GM20000 (cell line): ENCODE measurements at regions not wholly inside any gene's neighbourhood (a gene's known extent, or its start where the extent isn't known, plus 50 kb on each side); places are given as distances from the start of the nearest gene placed in this dataset.

ENCODE experiments used
- DNase-seq: peaks from one replicate; pipeline ENCODE4 v3.0.0; 2012; ENCODE audit warnings: low spot score
- TF ChIP-seq, protein P1 (sequence below): IDR thresholded peaks from 2 replicates; pipeline ENCODE4 v1.5.1; 2012; ENCODE audit warnings: mild to moderate bottlenecking, control low read depth; ENCODE audit errors: extremely low read depth, missing control alignments

DNA sequence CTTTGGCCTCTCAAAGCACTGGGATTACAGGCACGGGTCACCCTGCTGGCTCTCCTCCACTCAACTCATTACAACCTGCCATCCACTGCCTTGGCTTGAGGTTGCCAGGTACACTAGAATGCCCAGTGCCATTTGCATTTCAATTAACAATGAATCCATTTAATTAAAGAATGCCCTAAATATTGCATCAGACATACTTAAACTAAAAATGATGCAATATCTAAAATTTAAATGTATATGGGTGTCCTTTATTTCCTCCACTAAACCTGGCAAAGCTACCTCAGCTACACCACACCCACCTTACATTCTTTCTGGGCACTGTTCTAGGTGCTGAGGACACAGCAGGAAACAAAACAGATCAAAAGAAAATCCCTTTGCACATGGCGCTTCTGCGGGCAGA lies 382.2 kb upstream of the ZFHX3 start:
- DNase-seq, result no peak
- TF ChIP-seq, protein P1, sequence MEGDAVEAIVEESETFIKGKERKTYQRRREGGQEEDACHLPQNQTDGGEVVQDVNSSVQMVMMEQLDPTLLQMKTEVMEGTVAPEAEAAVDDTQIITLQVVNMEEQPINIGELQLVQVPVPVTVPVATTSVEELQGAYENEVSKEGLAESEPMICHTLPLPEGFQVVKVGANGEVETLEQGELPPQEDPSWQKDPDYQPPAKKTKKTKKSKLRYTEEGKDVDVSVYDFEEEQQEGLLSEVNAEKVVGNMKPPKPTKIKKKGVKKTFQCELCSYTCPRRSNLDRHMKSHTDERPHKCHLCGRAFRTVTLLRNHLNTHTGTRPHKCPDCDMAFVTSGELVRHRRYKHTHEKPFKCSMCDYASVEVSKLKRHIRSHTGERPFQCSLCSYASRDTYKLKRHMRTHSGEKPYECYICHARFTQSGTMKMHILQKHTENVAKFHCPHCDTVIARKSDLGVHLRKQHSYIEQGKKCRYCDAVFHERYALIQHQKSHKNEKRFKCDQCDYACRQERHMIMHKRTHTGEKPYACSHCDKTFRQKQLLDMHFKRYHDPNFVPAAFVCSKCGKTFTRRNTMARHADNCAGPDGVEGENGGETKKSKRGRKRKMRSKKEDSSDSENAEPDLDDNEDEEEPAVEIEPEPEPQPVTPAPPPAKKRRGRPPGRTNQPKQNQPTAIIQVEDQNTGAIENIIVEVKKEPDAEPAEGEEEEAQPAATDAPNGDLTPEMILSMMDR, result no peak

DNA sequence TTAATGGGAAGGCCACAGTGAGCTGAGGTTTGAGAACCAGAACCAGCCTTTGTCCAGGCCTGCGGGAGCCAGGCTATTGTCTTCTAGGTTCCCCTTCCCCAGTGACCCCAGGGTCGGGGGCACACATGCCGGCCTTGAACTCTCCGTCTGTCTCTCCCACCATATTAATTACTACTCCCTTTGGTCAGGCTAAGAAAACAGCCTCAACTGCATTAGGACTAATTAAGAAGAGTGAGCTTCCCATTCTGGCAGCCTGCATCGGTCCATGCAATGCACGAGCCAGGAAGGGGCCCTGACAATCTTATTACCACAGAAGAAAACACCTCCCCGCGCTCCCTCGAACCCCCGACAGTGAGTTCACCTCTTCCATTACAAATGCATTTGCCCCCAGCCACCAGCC lies 380.2 kb upstream of the ZFHX3 start:
- no peak for DNase-seq
- TF ChIP-seq, protein P1, result no peak

- DNase-seq, result no peak
- TF ChIP-seq, protein P1, result no peak
Measured at GRCh38 chr16:73427164-73427563, 379.2 kb upstream of the ZFHX3 start.

GRCh38 chr16:73426433-73427160 lies 378.7 kb upstream of the ZFHX3 start:
- TF ChIP-seq, protein P1, result no peak
- DNase-seq, result no peak

- TF ChIP-seq, protein P1, result no peak
- no peak for DNase-seq
Measured at GRCh38 chr16:73420676-73421075, 372.7 kb upstream of the ZFHX3 start.

DNA sequence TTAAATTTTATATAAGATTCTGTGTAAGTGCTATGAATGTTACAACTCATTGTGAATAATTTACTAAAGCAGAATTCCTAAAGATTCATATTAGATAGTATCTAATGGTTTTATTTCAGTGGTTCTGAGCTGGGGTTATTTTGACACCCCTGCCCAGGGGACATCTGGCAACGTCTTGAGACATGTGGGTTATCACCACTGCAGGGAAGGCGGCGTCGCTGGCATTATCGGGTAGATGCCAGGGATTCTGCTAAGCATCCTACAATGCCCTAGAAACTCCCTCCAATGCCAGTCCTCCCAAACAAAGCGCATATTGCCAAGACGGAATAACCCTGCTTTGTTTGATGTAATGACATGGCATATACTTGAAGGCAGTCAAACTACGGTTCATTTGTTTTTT lies 372.3 kb upstream of the ZFHX3 start:
- no peak for DNase-seq
- TF ChIP-seq, protein P1, result no peak

- TF ChIP-seq, protein P1, result no peak
- DNase-seq, result no peak
Measured at GRCh38 chr16:73418691-73419090, 370.8 kb upstream of the ZFHX3 start.
